COLO668 (cell line): ENCODE measurements at regions not wholly inside any gene's neighbourhood (a gene's known extent, or its start where the extent isn't known, plus 50 kb on each side); places are given as distances from the start of the nearest gene placed in this dataset.
"Not testable (repeated sequence)": the region's sequence is repeated elsewhere in the genome, so short reads cannot be mapped to it uniquely, and the experiment has no call there.

Experiments
- DNase-seq: peaks from one replicate; lab custom pipeline; 2025; ENCODE audit not compliant: unreplicated experiment; lab: John Stamatoyannopoulos, UW

- no peak for DNase-seq
These were observed 1784.8 kb downstream of the PCDH9 start for GRCh38 chr13:65445340-65445739.

- DNase-seq, result no peak
These were observed 1794.5 kb downstream of the PCDH9 start for GRCh38 chr13:65435590-65435989.

GRCh38 chr13:65417953-65418352, 1812.2 kb downstream of the PCDH9 start:
- no peak for DNase-seq

GRCh38 chr13:65416784-65417183, 1813.4 kb downstream of the PCDH9 start:
- DNase-seq, result no peak

- DNase-seq, result no peak
These were observed 1815.9 kb downstream of the PCDH9 start for GRCh38 chr13:65414187-65414586.

- no peak for DNase-seq
These were observed 1818.6 kb downstream of the PCDH9 start for GRCh38 chr13:65411521-65411920.

- no peak for DNase-seq
These were observed 1819.3 kb downstream of the PCDH9 start for GRCh38 chr13:65410791-65411190.

GRCh38 chr13:65401315-65401714, 1828.8 kb downstream of the PCDH9 start:
- no peak for DNase-seq

- DNase-seq, result no peak
These were observed 1829.4 kb downstream of the PCDH9 start for GRCh38 chr13:65400702-65401101.

- DNase-seq, result no peak
These were observed 1842.3 kb downstream of the PCDH9 start for GRCh38 chr13:65387743-65388347.

GRCh38 chr13:65378943-65379519, 1851.1 kb downstream of the PCDH9 start:
- no peak for DNase-seq

GRCh38 chr13:65378484-65378883, 1851.7 kb downstream of the PCDH9 start:
- DNase-seq, result no peak

- no peak for DNase-seq
These were observed 1861.3 kb downstream of the PCDH9 start for GRCh38 chr13:65368832-65369231.

- no peak for DNase-seq
These were observed 1876.2 kb downstream of the PCDH9 start for GRCh38 chr13:65353951-65354350.

- DNase-seq, result not testable (repeated sequence)
These were observed 1877.0 kb downstream of the PCDH9 start for GRCh38 chr13:65353150-65353549.

GRCh38 chr13:65347420-65348030, 1882.6 kb downstream of the PCDH9 start:
- no peak for DNase-seq

- DNase-seq, result no peak
These were observed 1886.1 kb downstream of the PCDH9 start for GRCh38 chr13:65343898-65344663.

GRCh38 chr13:65342541-65343337, 1887.4 kb downstream of the PCDH9 start:
- DNase-seq, result no peak

GRCh38 chr13:65339241-65339640, 1890.9 kb downstream of the PCDH9 start:
- no peak for DNase-seq

GRCh38 chr13:65336916-65337315, 1893.2 kb downstream of the PCDH9 start:
- no peak for DNase-seq

- no peak for DNase-seq
These were observed 1893.9 kb downstream of the PCDH9 start for GRCh38 chr13:65336087-65336749.
